DMS53 treated with DMSO at 0.1 percent for 48 hours (cell line): ENCODE measurements at regions not wholly inside any gene's neighbourhood (a gene's known extent, or its start where the extent isn't known, plus 50 kb on each side); places are given as distances from the start of the nearest gene placed in this dataset.

Experiments used
- DNase-seq: peaks from one replicate; lab custom pipeline; 2025; ENCODE audit not compliant: unreplicated experiment; lab: John Stamatoyannopoulos, UW

GRCh38 chr2:19238440-19239060 is 119.9 kb downstream of the OSR1 start:
- DNase-seq = no peak

GRCh38 chr2:19235308-19235707 is 123.1 kb downstream of the OSR1 start:
- no peak for DNase-seq

- no peak for DNase-seq
Measured at GRCh38 chr2:19232312-19232711, 126.1 kb downstream of the OSR1 start.

GRCh38 chr2:19231625-19232024 is 126.8 kb downstream of the OSR1 start:
- DNase-seq = no peak

- no peak for DNase-seq
Measured at GRCh38 chr2:19230626-19231025, 127.8 kb downstream of the OSR1 start.

GRCh38 chr2:19228715-19229114 is 129.7 kb downstream of the OSR1 start:
- no peak for DNase-seq

GRCh38 chr2:19228181-19228593 is 130.2 kb downstream of the OSR1 start:
- no peak for DNase-seq

GRCh38 chr2:19226871-19227270 is 131.6 kb downstream of the OSR1 start:
- DNase-seq = no peak

- DNase-seq = no peak
Measured at GRCh38 chr2:19226386-19226785, 132.0 kb downstream of the OSR1 start.

GRCh38 chr2:19225931-19226330 is 132.5 kb downstream of the OSR1 start:
- no peak for DNase-seq

GRCh38 chr2:19225126-19225525 is 133.3 kb downstream of the OSR1 start:
- DNase-seq = no peak

- DNase-seq = no peak
Measured at GRCh38 chr2:19224486-19224885, 133.9 kb downstream of the OSR1 start.

GRCh38 chr2:19224011-19224410 is 134.4 kb downstream of the OSR1 start:
- no peak for DNase-seq

GRCh38 chr2:19219060-19219459 is 139.4 kb downstream of the OSR1 start:
- no peak for DNase-seq

GRCh38 chr2:19218166-19218565 is 140.3 kb downstream of the OSR1 start:
- DNase-seq = no peak

GRCh38 chr2:19216676-19217602 is 141.5 kb downstream of the OSR1 start:
- no peak for DNase-seq

GRCh38 chr2:19216238-19216637 is 142.2 kb downstream of the OSR1 start:
- DNase-seq = no peak

GRCh38 chr2:19214682-19215391 is 143.6 kb downstream of the OSR1 start:
- no peak for DNase-seq

- no peak for DNase-seq
Measured at GRCh38 chr2:19209575-19210341, 148.7 kb downstream of the OSR1 start.

GRCh38 chr2:19208479-19209199 is 149.8 kb downstream of the OSR1 start:
- DNase-seq = no peak
